K562 (cell line): ENCODE measurements at regions not wholly inside any gene's neighbourhood (a gene's known extent, or its start where the extent isn't known, plus 50 kb on each side); places are given as distances from the start of the nearest gene placed in this dataset.

Experiments used
- ATAC-seq: fragments of 200-7000 bp; cut with Tn5 transposase; 3 replicates; pipeline ENCODE4 v1.9.1; 2020; ENCODE audit warnings: moderate library complexity
- BruUV-seq: library from RNA; stranded (reverse); fragments of 400-500 nt; replicated peaks from 2 replicates; lab custom pipeline; 2021; lab: Mats Ljungman, UMichigan
- CTCF ChIA-PET: fragments of 300-600 bp; formaldehyde crosslinking; extraction: SDS; loops from one replicate; lab custom pipeline; 2021; ENCODE audit warnings: low intra/inter-chr PET ratio; lab: Yijun Ruan, JAX
- POLR2A ChIA-PET: fragments of 300-600, 350-650 bp; sonication (Branson Sonifier 250); formaldehyde crosslinking; extraction: SDS; loops from one replicate; lab custom pipeline; 2021; ENCODE audit warnings: antibody characterized with exemption, inconsistent platforms; lab: Yijun Ruan, JAX
- DNase-seq, 4 experiments: peaks; one replicate each; pipeline versions ENCODE4 v3.0.0 to v3.0.0-alpha.2; 2011 to 2018; ENCODE audit warnings: low spot score in 3 of 4, mixed read lengths in 3 of 4; ENCODE audit errors: extremely low read depth in 1 of 4
- FAIRE-seq: peaks from 2 replicates; lab custom pipeline; 2011; peaks lifted over from hg19 to GRCh38; lab: Jason Lieb, UNC
- H2AFZ ChIP-seq: 2 replicates; pipeline ENCODE4 v1.6.0; 2011; ENCODE audit warnings: low read depth, low read length, control low read depth, inconsistent platforms
- H3K27ac ChIP-seq: fragments of 200-600 bp; 3 replicates; pipeline ENCODE4 v1.8.0; 2011; ENCODE audit warnings: low read depth, mild to moderate bottlenecking, control low read depth, inconsistent platforms, low read length, moderate library complexity, mixed read lengths; ENCODE audit errors: extremely low read depth
- H3K27me3 ChIP-seq, 2 experiments: fragments of 300-600 bp in 1 of 2; 2 replicates in 1 of 2; 3 replicates in 1 of 2; pipeline versions ENCODE4 v1.6.0 to v1.8.0; 2011; ENCODE audit warnings: inconsistent platforms in 2 of 2, low read length in 2 of 2, mild to moderate bottlenecking in 1 of 2, mixed read lengths in 1 of 2, moderate library complexity in 1 of 2; ENCODE audit not compliant: control insufficient read depth in 2 of 2, insufficient read depth in 2 of 2
- H3K36me3 ChIP-seq: fragments of 300-600 bp; 3 replicates; pipeline ENCODE4 v1.8.0; 2011; ENCODE audit warnings: mild to moderate bottlenecking, low read length, inconsistent platforms; ENCODE audit not compliant: control insufficient read depth, insufficient read depth
- H3K4me1 ChIP-seq, 2 experiments: fragments of 200-600 bp in 1 of 2; replicated peaks in 1 of 2; 2 replicates in 1 of 2; 3 replicates in 1 of 2; pipeline versions ENCODE4 v1.5.1 to v1.8.0; 2011; ENCODE audit warnings: inconsistent platforms in 2 of 2, low read length in 2 of 2, mild to moderate bottlenecking in 1 of 2, mixed read lengths in 1 of 2, moderate library complexity in 1 of 2; ENCODE audit not compliant: control insufficient read depth in 2 of 2, insufficient read depth in 2 of 2
- H3K4me2 ChIP-seq: 2 replicates; pipeline ENCODE4 v1.6.1; 2011; ENCODE audit warnings: low read length, control low read depth, inconsistent platforms, mixed read lengths; ENCODE audit not compliant: insufficient read depth
- H3K4me3 ChIP-seq: fragments of 200-600 bp; sonication (generic), shearing (Covaris generic); 2 replicates; pipeline ENCODE4 v1.5.1; 2016; ENCODE audit warnings: control low read depth, inconsistent platforms
- H3K79me2 ChIP-seq: fragments of 200-600 bp; 3 replicates; pipeline ENCODE4 v1.8.0; 2011; ENCODE audit warnings: low read length, inconsistent platforms; ENCODE audit not compliant: control insufficient read depth, insufficient read depth
- H3K9ac ChIP-seq, 2 experiments: 2 replicates each; pipeline versions ENCODE4 v1.6.0 to v1.6.1; 2011; ENCODE audit warnings: low read depth in 2 of 2, low read length in 2 of 2, control low read depth in 1 of 2, inconsistent platforms in 1 of 2, mild to moderate bottlenecking in 1 of 2, mixed read lengths in 1 of 2; ENCODE audit not compliant: insufficient read depth in 1 of 2
- H3K9me1 ChIP-seq: one replicate; pipeline ENCODE4 v1.6.0; 2011; ENCODE audit warnings: inconsistent platforms, mild to moderate bottlenecking, low read length, moderate library complexity; ENCODE audit not compliant: control insufficient read depth, insufficient read depth
- H3K9me3 ChIP-seq: replicated peaks from 2 replicates; pipeline ENCODE4 v1.5.1; 2011; ENCODE audit warnings: low read depth, low read length, inconsistent platforms; ENCODE audit not compliant: control insufficient read depth, insufficient read depth
- H4K20me1 ChIP-seq: replicated peaks from 2 replicates; pipeline ENCODE4 v1.6.1; 2011; ENCODE audit warnings: low read length, inconsistent platforms, mixed read lengths; ENCODE audit not compliant: control insufficient read depth, insufficient read depth
- C11orf30 ChIP-seq: fragments of 450-650 bp; IDR thresholded peaks from 2 replicates; pipeline ENCODE4 v1.6.1; 2016; ENCODE audit warnings: low read depth, mild to moderate bottlenecking
- CEBPG ChIP-seq, 3 experiments: fragments of 200-800 bp in 1 of 3; sonication (Bioruptor generic) in 1 of 3; sonication (generic) in 1 of 3; formaldehyde crosslinking in 1 of 3; IDR thresholded peaks in 2 of 3; conservative IDR thresholded peaks in 1 of 3; 2 replicates each; pipeline versions ENCODE4 v1.6.1 to v1.8.0; 2016 to 2022; ENCODE audit warnings: missing compliant biosample characterization in 2 of 3, missing genetic modification characterization in 2 of 3, mild to moderate bottlenecking in 1 of 3, missing genetic modification reagents in 1 of 3
- E2F5 ChIP-seq: sonication (generic); formaldehyde crosslinking; IDR thresholded peaks from 2 replicates; pipeline ENCODE4 v1.8.0; 2022; ENCODE audit warnings: mild to moderate bottlenecking, missing genetic modification reagents
- FOXP1 ChIP-seq: sonication (generic); formaldehyde crosslinking; IDR thresholded peaks from 2 replicates; pipeline ENCODE4 v1.8.0; 2022; ENCODE audit warnings: mild to moderate bottlenecking, missing genetic modification reagents
- KHSRP ChIP-seq: fragments of 450-650 bp; IDR thresholded peaks from 2 replicates; pipeline ENCODE4 v1.6.1; 2017
- NFIX ChIP-seq: fragments of 250-450 bp; sonication (Bioruptor Pico); IDR thresholded peaks from 2 replicates; pipeline ENCODE4 v1.4.0; 2020; ENCODE audit warnings: low read depth, mild to moderate bottlenecking, moderate library complexity
- NR2F6 ChIP-seq: fragments of 450-650 bp; formaldehyde crosslinking; IDR thresholded peaks from 2 replicates; pipeline ENCODE4 v1.4.0; 2020; ENCODE audit warnings: mild to moderate bottlenecking
- POLR2B ChIP-seq: fragments of 450-650 bp; IDR thresholded peaks from 2 replicates; pipeline ENCODE4 v1.6.1; 2018; ENCODE audit warnings: low read depth; ENCODE audit not compliant: partially characterized antibody
- PURB ChIP-seq: sonication (generic); formaldehyde crosslinking; IDR thresholded peaks from 2 replicates; pipeline ENCODE4 v1.9.0; 2021; ENCODE audit warnings: low read depth, mild to moderate bottlenecking, missing genetic modification reagents
- SLC30A9 ChIP-seq: fragments of 250-450 bp; sonication (Bioruptor Pico); IDR thresholded peaks from 2 replicates; pipeline ENCODE4 v1.8.0; 2022; ENCODE audit warnings: mild to moderate bottlenecking, moderate library complexity
- STAG1 ChIP-seq: sonication (generic); formaldehyde crosslinking; IDR thresholded peaks from 2 replicates; pipeline ENCODE4 v1.5.0; 2020; ENCODE audit warnings: missing genetic modification reagents, borderline replicate concordance
- ZNF444 ChIP-seq: fragments of 250-450 bp; sonication (Bioruptor Pico); IDR thresholded peaks from 2 replicates; pipeline ENCODE4 v1.4.0; 2020; ENCODE audit warnings: mild to moderate bottlenecking, moderate library complexity
- WGBS: fragments of 100-300 bp; shearing (Covaris generic); methylation state at CpG from one replicate; pipeline ENCODE4 v1.1.6; 2016; ENCODE audit warnings: low coverage, mixed read lengths; ENCODE audit not compliant: insufficient coverage; ENCODE audit errors: missing lambda C conversion rate; 5-methylcytosine and 5-hydroxymethylcytosine counted together
- in situ Hi-C: fragments of 300-500 bp; cut with MboI; formaldehyde crosslinking; loops from 4 replicates; pipeline ENCODE4 v1.15.0; 2018; ENCODE audit warnings: inconsistent platforms, mixed read lengths
- intact Hi-C: fragments of 100-400 bp; cut with micrococcal nuclease; formaldehyde crosslinking; loops from 2 replicates; pipeline ENCODE4 v1.14.2; 2022
- TF ChIP-seq, protein P1 (sequence below): IDR thresholded peaks from 2 replicates; pipeline ENCODE4 v1.6.1; 2011; ENCODE audit warnings: borderline replicate concordance, low read depth, mild to moderate bottlenecking, moderate library complexity, low read length; ENCODE audit not compliant: insufficient read depth, poor library complexity, severe bottlenecking
- TF ChIP-seq, protein P2 (sequence below): sonication (generic); formaldehyde crosslinking; IDR thresholded peaks from 2 replicates; pipeline ENCODE4 v1.8.1; 2023; ENCODE audit warnings: mild to moderate bottlenecking, missing genetic modification reagents
- TF ChIP-seq, protein P3 (sequence below): sonication (generic); formaldehyde crosslinking; IDR thresholded peaks from 2 replicates; pipeline ENCODE4 v1.8.1; 2023; ENCODE audit warnings: mild to moderate bottlenecking, missing genetic modification reagents

DNA sequence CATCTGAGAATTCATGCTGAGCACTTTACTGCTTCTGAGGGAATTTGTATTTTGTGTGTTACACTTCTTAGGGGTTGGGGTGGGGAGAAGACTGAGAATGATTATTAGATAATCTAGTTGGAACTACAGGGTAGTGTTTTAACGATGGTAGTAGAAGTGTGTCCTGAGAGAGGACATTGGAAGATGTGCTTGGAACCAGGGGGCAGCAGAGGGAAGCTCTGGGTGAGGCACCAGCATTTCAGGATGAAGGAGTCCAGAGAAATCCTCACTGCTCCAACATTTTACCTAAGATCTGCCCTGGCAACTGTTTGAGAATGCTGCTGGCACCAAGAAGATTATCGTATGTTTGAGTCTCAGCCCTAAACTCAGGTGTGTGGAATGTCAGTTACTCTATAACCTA lies 145.5 kb downstream of the SQOR start:
- intact Hi-C loops: no loop called here
- no peak overlapping the region for H2AFZ ChIP-seq
- H4K20me1 ChIP-seq: no peaks in the 10 kb centered on the region
- H3K4me1 ChIP-seq: no peaks in the 10 kb centered on the region
- ATAC-seq (no peak), DNase-seq (no peak), FAIRE-seq (no peak)
- no peak overlapping the region for H3K9ac ChIP-seq
- H3K27me3 ChIP-seq: no peaks in the 10 kb centered on the region
- no peak overlapping the region for H3K27ac ChIP-seq
- no peaks in the 10 kb centered on the region for H3K9me1 ChIP-seq
- 4% methylated on average over 2 of the region's 2 CpGs for WGBS
- CTCF ChIA-PET: no interaction called here
- no peaks in the 10 kb centered on the region for H3K79me2 ChIP-seq
- no TSS peak for BruUV-seq
- H3K36me3 ChIP-seq: no peaks in the 10 kb centered on the region
- no peak overlapping the region for H3K4me3 ChIP-seq
- H3K9me3 ChIP-seq: no peaks in the 10 kb centered on the region
- H3K4me2 ChIP-seq: no peak overlapping the region
- POLR2A ChIA-PET: no interaction called here
- in situ Hi-C loops: no loop called here
- TF ChIP-seq E2F5 (CRISPR knock-in tag) (no peak), NR2F6 (CRISPR knock-in tag) (no peak), POLR2B (no peak), NFIX (CRISPR knock-in tag) (no peak), CEBPG (CRISPR knock-in tag; IDR thresholded peaks at IDR 0.05) (no peak), CEBPG (tag; conservative IDR thresholded peaks at IDR 0.05 in 1 of 2, IDR thresholded peaks at IDR 0.05 in 1 of 2) (no peak), FOXP1 (no peak), STAG1 (CRISPR knock-in tag) (no peak), KHSRP (no peak), C11orf30 (no peak), SLC30A9 (no peak), PURB (CRISPR knock-in tag) (no peak), ZNF444 (CRISPR knock-in tag) (no peak)
- TF ChIP-seq, protein P1, sequence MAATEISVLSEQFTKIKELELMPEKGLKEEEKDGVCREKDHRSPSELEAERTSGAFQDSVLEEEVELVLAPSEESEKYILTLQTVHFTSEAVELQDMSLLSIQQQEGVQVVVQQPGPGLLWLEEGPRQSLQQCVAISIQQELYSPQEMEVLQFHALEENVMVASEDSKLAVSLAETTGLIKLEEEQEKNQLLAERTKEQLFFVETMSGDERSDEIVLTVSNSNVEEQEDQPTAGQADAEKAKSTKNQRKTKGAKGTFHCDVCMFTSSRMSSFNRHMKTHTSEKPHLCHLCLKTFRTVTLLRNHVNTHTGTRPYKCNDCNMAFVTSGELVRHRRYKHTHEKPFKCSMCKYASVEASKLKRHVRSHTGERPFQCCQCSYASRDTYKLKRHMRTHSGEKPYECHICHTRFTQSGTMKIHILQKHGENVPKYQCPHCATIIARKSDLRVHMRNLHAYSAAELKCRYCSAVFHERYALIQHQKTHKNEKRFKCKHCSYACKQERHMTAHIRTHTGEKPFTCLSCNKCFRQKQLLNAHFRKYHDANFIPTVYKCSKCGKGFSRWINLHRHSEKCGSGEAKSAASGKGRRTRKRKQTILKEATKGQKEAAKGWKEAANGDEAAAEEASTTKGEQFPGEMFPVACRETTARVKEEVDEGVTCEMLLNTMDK: no peak
- TF ChIP-seq, protein P2, sequence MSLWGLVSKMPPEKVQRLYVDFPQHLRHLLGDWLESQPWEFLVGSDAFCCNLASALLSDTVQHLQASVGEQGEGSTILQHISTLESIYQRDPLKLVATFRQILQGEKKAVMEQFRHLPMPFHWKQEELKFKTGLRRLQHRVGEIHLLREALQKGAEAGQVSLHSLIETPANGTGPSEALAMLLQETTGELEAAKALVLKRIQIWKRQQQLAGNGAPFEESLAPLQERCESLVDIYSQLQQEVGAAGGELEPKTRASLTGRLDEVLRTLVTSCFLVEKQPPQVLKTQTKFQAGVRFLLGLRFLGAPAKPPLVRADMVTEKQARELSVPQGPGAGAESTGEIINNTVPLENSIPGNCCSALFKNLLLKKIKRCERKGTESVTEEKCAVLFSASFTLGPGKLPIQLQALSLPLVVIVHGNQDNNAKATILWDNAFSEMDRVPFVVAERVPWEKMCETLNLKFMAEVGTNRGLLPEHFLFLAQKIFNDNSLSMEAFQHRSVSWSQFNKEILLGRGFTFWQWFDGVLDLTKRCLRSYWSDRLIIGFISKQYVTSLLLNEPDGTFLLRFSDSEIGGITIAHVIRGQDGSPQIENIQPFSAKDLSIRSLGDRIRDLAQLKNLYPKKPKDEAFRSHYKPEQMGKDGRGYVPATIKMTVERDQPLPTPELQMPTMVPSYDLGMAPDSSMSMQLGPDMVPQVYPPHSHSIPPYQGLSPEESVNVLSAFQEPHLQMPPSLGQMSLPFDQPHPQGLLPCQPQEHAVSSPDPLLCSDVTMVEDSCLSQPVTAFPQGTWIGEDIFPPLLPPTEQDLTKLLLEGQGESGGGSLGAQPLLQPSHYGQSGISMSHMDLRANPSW (CRISPR knock-in tag): no peak
- TF ChIP-seq, protein P3, sequence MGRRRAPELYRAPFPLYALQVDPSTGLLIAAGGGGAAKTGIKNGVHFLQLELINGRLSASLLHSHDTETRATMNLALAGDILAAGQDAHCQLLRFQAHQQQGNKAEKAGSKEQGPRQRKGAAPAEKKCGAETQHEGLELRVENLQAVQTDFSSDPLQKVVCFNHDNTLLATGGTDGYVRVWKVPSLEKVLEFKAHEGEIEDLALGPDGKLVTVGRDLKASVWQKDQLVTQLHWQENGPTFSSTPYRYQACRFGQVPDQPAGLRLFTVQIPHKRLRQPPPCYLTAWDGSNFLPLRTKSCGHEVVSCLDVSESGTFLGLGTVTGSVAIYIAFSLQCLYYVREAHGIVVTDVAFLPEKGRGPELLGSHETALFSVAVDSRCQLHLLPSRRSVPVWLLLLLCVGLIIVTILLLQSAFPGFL: no peak
